CD4-positive, CD25-positive, alpha-beta regulatory T cell (primary cell): ENCODE measurements at regions not wholly inside any gene's neighbourhood (a gene's known extent, or its start where the extent isn't known, plus 50 kb on each side); places are given as distances from the start of the nearest gene placed in this dataset.

Experiments
- ATAC-seq, 2 donors: fragments of 150-1000 bp; cut with Tn5 transposase; one replicate each; pipeline ENCODE4 v1.10.0; 2021; ENCODE audit warnings: low read depth in 2 of 2, moderate number of reproducible peaks in 2 of 2, moderate library complexity in 1 of 2
- DNase-seq, 3 donors: peaks; one replicate each; pipeline versions ENCODE4 v3.0.0 to v3.0.0-alpha.2; 2012 to 2022; ENCODE audit warnings: mixed read lengths in 1 of 3
- H3K27ac ChIP-seq: one replicate; pipeline ENCODE4 v1.7.0; 2013; ENCODE audit warnings: mild to moderate bottlenecking, low read length; ENCODE audit not compliant: insufficient read depth, poor library complexity, severe bottlenecking
- H3K27me3 ChIP-seq: one replicate; pipeline ENCODE4 v1.7.0; 2013; ENCODE audit warnings: low read length; ENCODE audit not compliant: control insufficient read depth, insufficient read depth
- H3K36me3 ChIP-seq: one replicate; pipeline ENCODE4 v1.7.0; 2013; ENCODE audit warnings: mild to moderate bottlenecking, low read length, moderate library complexity; ENCODE audit not compliant: control insufficient read depth, insufficient read depth
- H3K4me1 ChIP-seq: 2 replicates; pipeline ENCODE4 v1.7.0; 2013; ENCODE audit warnings: mild to moderate bottlenecking, low read length; ENCODE audit not compliant: insufficient read depth, control insufficient read depth, poor library complexity, severe bottlenecking
- H3K4me3 ChIP-seq: one replicate; pipeline ENCODE4 v1.7.0; 2013; ENCODE audit warnings: low read depth, mild to moderate bottlenecking, low read length, moderate library complexity
- H3K9me3 ChIP-seq, 2 experiments: 1 replicate in 1 of 2; 2 replicates in 1 of 2; pipeline ENCODE4 v1.7.0; 2013; ENCODE audit warnings: low read length in 2 of 2, mild to moderate bottlenecking in 1 of 2, moderate library complexity in 1 of 2; ENCODE audit not compliant: control insufficient read depth in 2 of 2
- H3K27ac Mint-ChIP-seq, 3 donors: one replicate each; pipeline ENCODE4 v1.8.0; 2020 to 2022; ENCODE audit warnings: mild to moderate bottlenecking in 3 of 3, mixed read lengths in 3 of 3, moderate library complexity in 2 of 3
- H3K27me3 Mint-ChIP-seq: one replicate; pipeline ENCODE4 v1.8.0; 2022; ENCODE audit warnings: mild to moderate bottlenecking, mixed read lengths
- H3K36me3 Mint-ChIP-seq: one replicate; pipeline ENCODE4 v1.8.0; 2020; ENCODE audit warnings: mixed read lengths
- H3K4me1 Mint-ChIP-seq, 4 donors: one replicate each; pipeline ENCODE4 v1.8.0; 2020 to 2022; ENCODE audit warnings: mixed read lengths in 4 of 4, mild to moderate bottlenecking in 1 of 4
- H3K4me3 Mint-ChIP-seq, 4 donors: one replicate each; pipeline ENCODE4 v1.8.0; 2020 to 2022; ENCODE audit warnings: mild to moderate bottlenecking in 4 of 4, mixed read lengths in 4 of 4, moderate library complexity in 3 of 4
- H3K9me3 Mint-ChIP-seq, 7 donors: one replicate each; pipeline ENCODE4 v1.8.0; 2020 to 2022; ENCODE audit warnings: mixed read lengths in 7 of 7, mild to moderate bottlenecking in 3 of 7, moderate library complexity in 2 of 7

DNA sequence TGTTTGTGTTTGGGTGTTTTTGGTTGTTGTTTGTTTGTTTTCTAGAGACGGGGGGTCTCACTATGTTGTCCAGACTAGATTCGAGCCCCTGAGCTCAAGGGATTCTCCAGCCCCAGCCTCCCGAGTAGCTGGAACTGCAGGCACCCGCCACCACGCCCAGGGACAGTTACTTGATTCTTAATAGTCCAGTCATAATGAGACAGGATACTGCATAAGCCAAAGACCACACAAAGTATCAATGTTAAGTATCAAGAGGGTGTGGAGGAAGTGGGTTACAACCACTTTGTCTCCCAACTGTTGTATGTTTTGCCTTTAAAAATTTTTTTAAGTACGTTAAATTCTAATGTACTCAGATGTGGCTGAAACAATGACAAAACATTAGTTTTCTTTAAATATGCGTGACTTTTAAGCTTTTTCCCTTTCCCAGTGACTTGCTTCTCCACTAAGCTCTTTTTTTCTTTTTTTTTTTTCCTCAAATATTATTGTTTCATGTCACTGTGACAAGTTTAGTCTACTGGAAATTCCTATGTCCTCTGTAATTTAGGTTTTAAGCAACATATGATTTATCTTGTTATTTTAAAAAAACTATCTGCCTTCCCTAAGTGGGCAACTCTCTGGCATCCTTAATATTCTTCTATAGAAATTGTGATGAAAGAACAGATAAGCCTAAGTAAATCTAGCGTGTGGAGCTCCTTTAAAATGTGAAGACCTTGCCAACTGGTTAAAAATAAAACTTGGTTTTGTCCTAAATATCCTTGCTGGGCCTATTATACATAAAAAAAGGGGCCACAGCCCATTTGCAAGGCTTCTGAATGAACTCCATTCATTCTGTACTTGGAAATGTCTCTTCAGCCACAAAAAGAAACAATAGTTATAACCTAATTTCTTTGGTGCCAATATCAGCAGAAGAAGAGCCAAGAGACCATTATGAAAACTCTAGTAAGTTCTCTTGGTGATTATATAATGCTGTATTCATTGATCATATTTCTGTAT, 56.2 kb upstream of the DPH5 start:
- peaks cover 34 to 52% (median 42%) of the 10 kb centered on the region in 4 donors for H3K4me1 Mint-ChIP-seq
- peak overlapping the region; percentile 87 to 94 (median 92) for H3K27ac Mint-ChIP-seq
- H3K36me3 Mint-ChIP-seq = peaks cover 34% of the 10 kb centered on the region
- Histone ChIP-seq H3K27me3 (no peaks in the 10 kb centered on the region), H3K4me3 (peak overlapping the region; percentile 65), H3K27ac (peak overlapping the region; percentile 51), H3K4me1 (peaks cover 30% of the 10 kb centered on the region), H3K36me3 (peaks cover 2% of the 10 kb centered on the region), H3K9me3 (no peaks in the 10 kb centered on the region)
- DNase-seq (peak in 2 of 3 donors; percentile 71 to 93), ATAC-seq (peak; percentile 97 to 98)
- peak overlapping the region; percentile 71 to 81 (median 74) for H3K4me3 Mint-ChIP-seq
- H3K27me3 Mint-ChIP-seq = no peaks in the 10 kb centered on the region
- H3K9me3 Mint-ChIP-seq = peaks cover 0 to 5% (median 0%) of the 10 kb centered on the region in 7 donors

DNA sequence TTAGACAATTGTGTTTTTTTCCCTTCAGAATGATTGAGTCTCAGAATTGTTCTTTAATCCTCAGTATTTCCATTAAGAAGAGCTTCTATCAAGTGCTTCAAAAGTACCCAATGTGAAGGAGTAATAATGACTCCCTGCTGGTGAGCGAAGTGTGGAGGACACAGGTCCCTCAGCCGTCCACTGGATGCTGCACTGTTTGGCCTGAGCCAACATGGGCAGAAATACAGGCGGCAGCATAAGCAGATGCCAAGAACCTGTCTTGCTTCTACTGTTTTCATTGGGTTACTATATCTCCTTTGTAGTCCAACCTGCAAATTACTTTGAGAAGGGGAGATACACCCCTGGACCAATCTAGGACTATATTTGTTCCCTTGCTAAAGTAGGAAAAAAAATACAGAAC, 55.3 kb upstream of the DPH5 start:
- Histone ChIP-seq H3K9me3 (no peaks in the 10 kb centered on the region), H3K27me3 (no peaks in the 10 kb centered on the region), H3K4me3 (peak overlapping the region; percentile 65), H3K4me1 (peaks cover 30% of the 10 kb centered on the region), H3K36me3 (peaks cover 2% of the 10 kb centered on the region), H3K27ac (no peak overlapping the region)
- Mint-ChIP-seq H3K27me3 (no peaks in the 10 kb centered on the region), H3K9me3 (peaks cover 0 to 5% (median 0%) of the 10 kb centered on the region in 7 donors), H3K4me3 (peak overlapping the region in 3 of 4 donors; percentile 74 to 81 (median 75)), H3K27ac (peak overlapping the region in 2 of 3 donors; percentile 92 to 94), H3K36me3 (peaks cover 32% of the 10 kb centered on the region), H3K4me1 (peaks cover 37 to 52% (median 40%) of the 10 kb centered on the region in 4 donors)
- ATAC-seq (no peak), DNase-seq (no peak)

DNA sequence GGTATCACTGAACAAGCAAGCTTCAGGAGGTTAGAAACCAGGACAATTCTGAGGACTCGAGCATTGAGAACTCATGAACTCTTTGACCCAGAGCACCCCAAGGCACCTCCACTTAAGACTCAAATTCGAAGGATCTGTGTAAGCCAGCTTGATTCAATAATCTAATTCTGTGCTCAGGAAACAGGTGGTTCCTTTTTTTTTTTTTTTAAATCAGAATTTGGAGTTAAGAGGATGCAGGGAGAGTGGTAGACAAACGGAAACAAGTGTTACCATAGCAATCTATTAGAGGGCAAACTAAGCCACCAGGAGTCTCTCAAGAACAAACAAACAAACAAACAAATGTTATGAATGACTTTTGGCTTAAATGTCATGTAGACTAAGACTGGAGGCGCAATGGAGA, 53.8 kb upstream of the DPH5 start:
- H3K9me3 ChIP-seq = no peaks in the 10 kb centered on the region
- H3K4me1 Mint-ChIP-seq = peaks cover 27 to 48% (median 36%) of the 10 kb centered on the region in 4 donors
- peaks cover 28% of the 10 kb centered on the region for H3K36me3 Mint-ChIP-seq
- peaks cover 0 to 5% (median 0%) of the 10 kb centered on the region in 7 donors for H3K9me3 Mint-ChIP-seq
- H3K27me3 ChIP-seq = no peaks in the 10 kb centered on the region
- no peak for DNase-seq
- H3K27ac Mint-ChIP-seq = peak overlapping the region in 1 of 3 donors; percentile 32
- H3K36me3 ChIP-seq = peaks cover 6% of the 10 kb centered on the region
- no peak for ATAC-seq
- peaks cover 30% of the 10 kb centered on the region for H3K4me1 ChIP-seq
- no peak overlapping the region for H3K4me3 ChIP-seq
- no peaks in the 10 kb centered on the region for H3K27me3 Mint-ChIP-seq
- no peak overlapping the region for H3K4me3 Mint-ChIP-seq
- no peak overlapping the region for H3K27ac ChIP-seq

DNA sequence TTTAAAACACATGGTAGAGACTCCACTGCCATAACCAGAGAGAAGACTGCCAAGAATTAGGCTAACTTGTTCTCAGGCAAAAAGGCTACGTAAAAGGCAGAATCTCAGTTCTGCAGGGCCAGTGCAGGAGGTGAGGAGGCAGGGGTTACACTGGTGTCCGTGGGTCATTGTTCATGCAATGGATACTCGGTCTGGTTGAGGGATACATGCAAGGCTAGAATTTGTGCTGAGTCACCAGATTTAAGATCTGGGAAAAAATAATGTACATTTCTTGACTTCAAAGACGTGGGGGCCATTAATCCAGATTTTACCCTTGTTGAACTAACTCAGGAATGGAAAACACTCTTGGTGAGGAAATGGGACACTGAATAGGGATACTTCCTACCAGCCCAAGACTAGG, 52.3 kb upstream of the DPH5 start:
- H3K4me1 Mint-ChIP-seq = peaks cover 19 to 41% (median 30%) of the 10 kb centered on the region in 4 donors
- peaks cover 25% of the 10 kb centered on the region for H3K36me3 Mint-ChIP-seq
- peaks cover 6% of the 10 kb centered on the region for H3K36me3 ChIP-seq

DNA sequence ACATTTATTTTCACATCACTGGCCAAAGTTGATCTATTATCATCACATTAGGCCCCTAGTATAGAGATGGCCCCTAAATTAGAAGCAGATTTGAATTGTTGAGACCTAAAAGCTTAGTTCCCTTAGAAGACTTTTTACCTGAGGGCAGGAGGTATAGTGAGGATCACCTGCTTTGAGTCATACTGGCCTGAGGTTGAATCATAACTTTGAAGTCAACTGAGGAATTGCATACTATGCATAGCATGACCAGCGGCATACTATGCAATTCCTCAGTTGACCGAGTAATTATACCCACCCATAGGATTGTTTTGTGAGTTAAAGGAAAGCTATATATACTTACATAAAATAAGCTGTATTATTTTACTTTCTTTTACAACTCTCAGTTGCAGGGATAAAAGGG, 50.3 kb upstream of the DPH5 start:
- H3K36me3 Mint-ChIP-seq = peaks cover 30% of the 10 kb centered on the region

More for the DNA sequence above, 52.3 kb upstream of the DPH5 start:
- H3K4me3 Mint-ChIP-seq = no peak overlapping the region
- Histone ChIP-seq H3K27ac (no peak overlapping the region), H3K4me3 (no peak overlapping the region), H3K9me3 (no peaks in the 10 kb centered on the region), H3K27me3 (no peaks in the 10 kb centered on the region), H3K4me1 (peaks cover 23% of the 10 kb centered on the region)
- DNase-seq (no peak), ATAC-seq (no peak)
- no peak overlapping the region for H3K27ac Mint-ChIP-seq
- no peaks in the 10 kb centered on the region for H3K27me3 Mint-ChIP-seq
- H3K9me3 Mint-ChIP-seq = peaks cover 0 to 5% (median 0%) of the 10 kb centered on the region in 7 donors

More for the DNA sequence above, 50.3 kb upstream of the DPH5 start:
- Mint-ChIP-seq H3K4me1 (peaks cover 10 to 37% (median 22%) of the 10 kb centered on the region in 4 donors), H3K27ac (no peak overlapping the region), H3K4me3 (no peak overlapping the region), H3K27me3 (no peaks in the 10 kb centered on the region), H3K9me3 (peaks cover 0 to 9% (median 0%) of the 10 kb centered on the region in 7 donors)
- ATAC-seq (no peak), DNase-seq (no peak)
- Histone ChIP-seq H3K9me3 (no peaks in the 10 kb centered on the region), H3K4me3 (no peak overlapping the region), H3K4me1 (peaks cover 4% of the 10 kb centered on the region), H3K36me3 (peaks cover 6% of the 10 kb centered on the region), H3K27me3 (no peaks in the 10 kb centered on the region), H3K27ac (no peak overlapping the region)
